NCI-H748 (cell line): ENCODE measurements at regions not wholly inside any gene's neighbourhood (a gene's known extent, or its start where the extent isn't known, plus 50 kb on each side); places are given as distances from the start of the nearest gene placed in this dataset.

Experiments
- DNase-seq: peaks from one replicate; lab custom pipeline; 2025; ENCODE audit not compliant: unreplicated experiment; lab: John Stamatoyannopoulos, UW

- DNase-seq = no peak
Observed at GRCh38 chr2:53610260-53610659, 157.3 kb upstream of the CHAC2 start.

DNA sequence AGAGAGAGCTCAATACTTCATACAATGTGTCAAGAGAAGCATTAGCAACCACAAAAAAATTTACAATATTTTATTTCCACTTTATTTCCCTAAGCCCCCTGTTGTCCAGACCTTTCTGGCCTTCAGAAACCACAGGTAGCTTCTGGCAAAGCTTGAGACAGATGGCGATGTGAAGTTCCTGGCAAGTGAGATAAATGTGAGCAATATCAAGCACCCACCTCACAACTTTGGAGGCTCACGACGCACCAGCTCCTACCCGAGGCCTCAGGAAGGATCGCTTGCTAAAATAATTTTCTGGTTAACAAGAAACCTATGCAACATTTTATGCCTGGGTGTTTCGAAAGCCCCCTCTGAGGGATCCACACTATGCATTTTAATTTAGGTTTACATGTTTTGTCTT lies 158.1 kb upstream of the CHAC2 start:
- DNase-seq = no peak

DNA sequence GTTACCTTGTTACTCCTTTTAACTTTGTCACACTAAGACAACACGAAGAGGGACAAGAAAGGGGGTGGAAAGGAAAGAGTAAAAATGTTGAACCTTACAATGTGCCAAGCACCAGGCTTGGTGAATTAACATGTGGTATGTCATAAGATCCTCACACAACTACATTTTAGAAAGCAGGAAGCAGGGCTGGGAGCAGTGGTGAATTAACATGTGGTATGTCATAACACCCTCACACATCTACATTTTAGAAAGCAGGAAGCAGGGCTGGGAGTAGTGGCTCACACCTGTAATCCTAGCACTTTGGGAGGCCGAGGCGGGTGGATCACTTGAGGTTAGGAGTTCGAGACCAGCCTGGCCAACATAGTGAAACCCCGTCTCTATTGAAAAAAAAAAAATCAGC lies 159.3 kb upstream of the CHAC2 start:
- no peak for DNase-seq

GRCh38 chr2:53600815-53601214 lies 166.8 kb upstream of the CHAC2 start:
- no peak for DNase-seq

- peak; percentile 55 for DNase-seq
Observed at GRCh38 chr2:53586733-53587612, 180.6 kb upstream of the CHAC2 start.

DNA sequence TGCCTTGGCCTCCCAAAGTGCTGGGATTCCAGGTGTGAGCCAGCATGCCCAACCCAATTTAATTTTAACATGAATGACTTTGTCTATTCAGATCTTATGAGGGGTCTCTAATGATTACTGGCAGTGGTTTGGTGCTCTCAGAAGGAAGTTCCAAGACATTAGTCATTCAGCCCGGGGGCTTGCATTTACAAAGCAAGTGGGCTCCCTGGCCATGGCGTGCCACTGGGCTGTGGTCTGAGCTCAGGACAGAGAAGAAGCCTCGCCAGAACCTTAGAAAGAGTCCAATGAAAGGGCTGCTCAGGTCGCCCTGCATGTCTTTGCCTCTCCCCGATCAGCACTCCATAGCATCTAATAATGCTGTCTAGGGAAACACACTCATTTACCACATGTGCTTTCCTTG lies 182.6 kb upstream of the CHAC2 start:
- no peak for DNase-seq

DNA sequence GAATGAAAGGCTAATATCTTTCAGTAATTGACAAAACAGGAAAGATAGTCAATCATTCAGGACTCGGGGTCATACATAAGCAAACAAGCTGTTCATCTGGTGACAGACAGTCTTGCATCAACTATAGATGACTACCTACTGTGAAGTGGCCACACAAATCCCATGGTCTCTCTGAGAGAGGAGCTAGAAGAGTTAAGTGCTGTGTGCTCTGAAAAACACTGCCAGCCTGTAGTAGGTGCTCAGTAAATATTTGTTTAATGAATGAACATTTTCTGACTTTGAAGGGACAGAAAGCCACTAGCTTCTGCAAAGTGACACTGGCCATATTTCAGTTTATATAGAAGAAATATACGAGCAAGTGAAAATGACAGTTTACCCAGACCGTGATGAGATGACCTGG lies 184.0 kb upstream of the CHAC2 start:
- DNase-seq = peak; percentile 45

GRCh38 chr2:53582556-53582955 lies 185.0 kb upstream of the CHAC2 start:
- no peak for DNase-seq

- DNase-seq = no peak
Observed at GRCh38 chr2:53576166-53576565, 191.4 kb upstream of the CHAC2 start.

DNA sequence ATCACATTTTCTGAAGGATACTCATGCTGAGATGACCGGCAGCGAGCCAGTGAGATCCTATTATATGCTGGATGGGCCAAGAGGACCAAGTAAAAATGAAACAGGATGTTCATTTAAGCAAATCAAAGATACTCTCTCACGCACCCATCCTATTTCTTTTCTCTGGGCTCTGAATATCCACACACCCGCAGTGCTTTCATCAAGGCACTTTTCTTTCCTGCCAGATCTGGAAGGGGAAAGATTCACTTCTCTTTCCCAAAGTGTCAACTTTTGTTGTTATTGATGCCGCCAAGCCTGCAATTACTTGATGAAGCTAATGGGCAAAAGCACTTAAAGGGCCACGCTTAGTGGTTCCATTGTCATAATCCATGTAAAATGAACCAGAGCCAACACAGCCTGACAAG lies 191.9 kb upstream of the CHAC2 start:
- peak; percentile 60 for DNase-seq

GRCh38 chr2:53572696-53573095 lies 194.9 kb upstream of the CHAC2 start:
- DNase-seq = no peak

GRCh38 chr2:53569957-53570727 lies 197.5 kb upstream of the CHAC2 start:
- DNase-seq = no peak

DNA sequence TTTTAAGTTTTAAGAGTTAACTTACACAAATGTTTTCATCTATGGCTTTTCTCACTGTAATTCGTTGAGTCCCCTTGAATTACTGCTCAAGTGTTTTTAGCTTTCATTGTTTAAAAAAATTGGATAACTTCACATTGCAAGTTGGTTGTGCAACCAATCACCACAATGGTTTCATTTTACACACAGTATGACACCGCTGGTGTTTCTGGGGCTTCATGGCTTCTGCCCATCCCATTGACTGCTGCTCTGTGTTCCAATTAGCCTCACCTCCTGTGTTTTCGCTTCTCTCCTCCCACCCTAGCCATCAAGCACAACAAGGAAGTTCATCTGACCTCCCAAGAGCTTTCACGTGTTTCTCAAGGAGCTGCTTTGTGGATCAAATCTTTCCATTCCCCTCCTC lies 199.1 kb upstream of the CHAC2 start:
- DNase-seq = peak; percentile 8

DNA sequence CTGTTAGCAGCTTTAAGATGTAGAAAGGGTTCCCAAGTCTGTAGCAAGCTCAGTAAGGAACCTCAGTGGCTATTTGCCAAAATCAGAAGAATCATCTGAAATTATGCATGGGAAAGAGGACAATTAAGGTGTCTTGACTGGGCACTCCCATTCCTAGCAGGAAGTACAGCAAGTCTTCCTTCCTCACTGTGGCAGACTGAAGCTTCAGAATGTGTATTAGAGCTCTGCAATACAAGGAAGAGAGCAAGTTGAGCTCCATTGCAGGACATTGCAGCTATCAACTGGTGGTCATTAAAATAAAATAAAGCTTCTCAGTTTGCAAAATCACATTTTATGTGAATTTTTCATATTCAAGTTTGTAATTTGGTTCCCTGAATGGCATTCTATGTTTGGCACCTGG lies 200.5 kb upstream of the CHAC2 start:
- DNase-seq = no peak

- no peak for DNase-seq
Observed at GRCh38 chr2:53562407-53562806, 205.2 kb upstream of the CHAC2 start.

DNA sequence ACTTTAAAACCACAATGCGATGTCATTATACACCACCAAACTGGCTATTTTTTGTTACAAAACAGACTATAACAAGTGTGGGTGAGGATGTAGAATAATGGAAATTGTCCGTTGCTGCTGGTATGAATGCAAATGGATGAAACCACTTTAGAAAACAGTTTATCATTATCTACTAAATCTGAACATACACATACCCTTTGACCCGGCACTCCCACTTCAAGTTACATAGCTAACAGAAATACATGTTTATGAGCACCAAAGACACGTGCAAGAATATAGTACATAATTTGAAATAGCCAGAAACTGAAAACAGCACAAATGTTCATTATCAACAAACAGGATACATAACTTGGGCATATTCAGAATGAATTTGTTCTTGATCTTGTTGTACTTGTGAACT lies 206.4 kb upstream of the CHAC2 start:
- no peak for DNase-seq

GRCh38 chr2:53559302-53559966 lies 208.2 kb upstream of the CHAC2 start:
- DNase-seq = no peak

DNA sequence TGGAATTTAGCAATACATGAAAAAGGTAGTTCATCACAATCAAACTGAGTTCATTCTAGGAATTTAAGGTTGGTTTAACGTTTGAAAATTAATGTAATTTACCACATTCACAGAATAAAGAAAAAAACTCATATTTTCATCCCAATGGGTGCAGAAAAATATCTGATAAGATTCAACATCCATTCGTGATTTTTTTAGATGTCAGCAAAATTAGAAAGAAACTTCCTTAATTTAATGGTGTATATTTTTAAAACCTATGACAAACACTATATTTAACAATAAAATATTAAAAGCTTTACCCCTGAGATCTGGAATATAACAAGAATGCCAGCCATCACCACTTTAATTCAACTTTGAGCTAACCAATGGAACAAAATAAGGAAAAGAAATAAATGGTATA lies 208.7 kb upstream of the CHAC2 start:
- DNase-seq = no peak

DNA sequence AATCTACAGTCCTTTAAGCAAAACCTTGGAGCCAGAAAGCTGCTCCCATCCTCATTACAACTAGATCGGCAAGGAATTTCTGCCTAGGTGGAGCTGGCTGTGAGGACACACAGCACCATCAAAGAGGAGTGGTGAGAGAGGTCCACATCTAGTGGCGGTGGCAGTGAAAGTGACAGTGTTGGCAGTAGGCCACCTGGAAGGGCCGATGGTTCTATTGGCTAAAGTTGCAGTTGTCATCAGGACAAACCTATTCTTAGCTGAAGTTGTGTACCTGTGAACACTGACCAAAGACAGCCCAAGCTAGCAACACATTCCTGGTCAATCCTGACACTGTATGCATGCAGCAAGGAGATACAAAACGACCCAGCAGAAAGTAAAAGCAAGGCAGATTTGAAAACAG lies 218.1 kb upstream of the CHAC2 start:
- DNase-seq = no peak

DNA sequence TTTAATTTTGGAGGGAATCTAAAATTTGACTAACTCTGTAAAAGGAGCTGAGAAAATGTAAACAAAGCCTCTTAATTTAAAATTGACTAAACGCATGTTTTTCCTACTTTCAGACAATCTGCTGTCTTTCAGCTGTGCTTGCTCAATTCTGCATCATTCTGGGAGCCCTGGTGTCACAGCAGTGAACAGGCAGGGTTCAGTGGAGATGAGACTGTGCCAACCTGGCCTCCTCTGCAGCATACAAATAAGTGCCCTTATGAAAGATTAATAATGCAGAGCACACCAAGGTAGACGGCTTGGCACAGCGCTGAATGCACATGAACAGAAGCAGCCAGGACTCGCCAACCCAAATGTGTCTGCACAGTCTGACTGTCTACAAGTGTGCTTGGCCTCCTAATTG lies 222.0 kb upstream of the CHAC2 start:
- DNase-seq = no peak

DNA sequence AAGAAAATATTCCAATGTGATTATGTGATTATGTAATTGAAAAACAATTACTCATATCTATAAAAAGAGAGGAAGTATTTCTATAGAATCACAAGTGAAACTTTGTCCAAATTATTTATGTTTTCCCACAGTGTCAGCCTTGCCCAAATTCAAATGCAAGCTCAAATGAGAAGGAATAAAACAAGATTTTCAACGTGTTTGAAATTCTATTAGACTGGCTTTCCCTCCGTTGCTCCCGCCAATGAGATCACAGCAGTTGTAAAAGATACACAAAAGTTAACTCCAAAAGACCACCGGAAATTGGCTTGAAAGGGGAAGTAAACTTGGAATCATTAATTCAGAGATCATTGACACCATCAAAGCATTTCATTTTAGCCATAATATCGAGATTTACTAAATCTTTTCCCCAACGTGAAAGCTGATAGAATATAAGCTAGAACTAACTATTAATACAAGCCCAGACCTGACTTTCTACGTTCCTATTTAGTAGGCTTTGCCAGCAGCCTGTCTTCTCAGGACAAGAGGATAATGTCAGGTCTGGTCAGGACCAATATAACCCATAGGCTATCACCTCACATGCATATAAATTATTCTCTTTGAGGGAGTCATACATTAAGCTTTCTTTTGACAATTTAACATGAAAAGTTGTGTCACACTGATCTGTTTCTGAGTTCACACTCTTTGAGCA lies 222.6 kb upstream of the CHAC2 start:
- DNase-seq = no peak
